ENCODE measurements at regions not wholly inside any gene's neighbourhood (a gene's known extent, or its start where the extent isn't known, plus 50 kb on each side); places are given as distances from the start of the nearest gene placed in this dataset.

- H3K27me3 ChIP-seq (ENCODE audit: insufficient read depth in 3 of 3, low read length in 2 of 3) = no peaks in the 10 kb centered on the region
- 91 to 95% (median 93%) methylated on average over 8 of the region's 8 CpGs for WGBS, 3 donors
- intact Hi-C loops (cut with DNase I) = loop anchor here in 1 of 2 donors (2.0 kb wide), 1 partner anchor 135 kb away; no protein-coding TSS in a partner anchor
These were observed 146.8 kb downstream of the UNC5CL start for GRCh38 chr6:40892223-40892622.

GRCh38 chr6:40891686-40892085, 147.3 kb downstream of the UNC5CL start:
- 72 to 78% (median 76%) methylated on average over 8 of the region's 8 CpGs for WGBS, 3 donors
- intact Hi-C loops (cut with DNase I) = loop anchor here in 1 of 2 donors (2.0 kb wide), 1 partner anchor 135 kb away; no protein-coding TSS in a partner anchor
- no peaks in the 10 kb centered on the region for H3K36me3 ChIP-seq (ENCODE audit: insufficient read depth in 1 of 2, low read depth in 1 of 2)
- ATAC-seq (no peak), DNase-seq (no peak)
- H3K4me3 ChIP-seq = no peak overlapping the region
- no peaks in the 10 kb centered on the region for H3K27me3 ChIP-seq (ENCODE audit: insufficient read depth in 3 of 3, low read length in 2 of 3)
- no peak overlapping the region for H3K27ac ChIP-seq
- H3K9me3 ChIP-seq = no peaks in the 10 kb centered on the region
- peaks cover 14% of the 10 kb centered on the region for H3K4me1 ChIP-seq
- TF ChIP-seq CTCF (IDR thresholded peaks at IDR 0.05) = no peak

More at GRCh38 chr6:40892223-40892622, 146.8 kb downstream of the UNC5CL start:
- no peak for ATAC-seq
- H3K9me3 ChIP-seq = no peaks in the 10 kb centered on the region
- H3K27ac ChIP-seq = no peak overlapping the region
- DNase-seq = no peak
- no peaks in the 10 kb centered on the region for H3K36me3 ChIP-seq (ENCODE audit: insufficient read depth in 1 of 2, low read depth in 1 of 2)
- TF ChIP-seq CTCF (IDR thresholded peaks at IDR 0.05) = no peak
- H3K4me1 ChIP-seq = peaks cover 18% of the 10 kb centered on the region
- no peak overlapping the region for H3K4me3 ChIP-seq

GRCh38 chr6:40891131-40891530, 147.9 kb downstream of the UNC5CL start:
- 87 to 97% (median 92%) methylated on average over 2 of the region's 2 CpGs for WGBS, 3 donors
- DNase-seq = no peak
- Histone ChIP-seq H3K27me3 (ENCODE audit: insufficient read depth in 3 of 3, low read length in 2 of 3) (no peaks in the 10 kb centered on the region), H3K4me1 (peaks cover 14% of the 10 kb centered on the region), H3K4me3 (no peak overlapping the region), H3K27ac (no peak overlapping the region), H3K36me3 (ENCODE audit: insufficient read depth in 1 of 2, low read depth in 1 of 2) (no peaks in the 10 kb centered on the region), H3K9me3 (no peaks in the 10 kb centered on the region)
- intact Hi-C loops (cut with DNase I) = no loop called here
- TF ChIP-seq CTCF (IDR thresholded peaks at IDR 0.05) = no peak
- ATAC-seq = no peak

GRCh38 chr6:40889137-40889832, 149.7 kb downstream of the UNC5CL start:
- TF ChIP-seq CTCF (IDR thresholded peaks at IDR 0.05) = no peak
- no peaks in the 10 kb centered on the region for H3K9me3 ChIP-seq
- H3K36me3 ChIP-seq (ENCODE audit: insufficient read depth in 1 of 2, low read depth in 1 of 2) = no peaks in the 10 kb centered on the region
- H3K27ac ChIP-seq = no peak overlapping the region
- H3K4me3 ChIP-seq = no peak overlapping the region
- no peak for DNase-seq
- WGBS, 3 donors = 86 to 91% (median 90%) methylated on average over 7 of the region's 7 CpGs
- H3K27me3 ChIP-seq (ENCODE audit: insufficient read depth in 3 of 3, low read length in 2 of 3) = no peaks in the 10 kb centered on the region
- H3K4me1 ChIP-seq = peaks cover 14% of the 10 kb centered on the region
- ATAC-seq = no peak
- intact Hi-C loops (cut with DNase I) = no loop called here
